Astrocyte of the spinal cord (primary cell): ENCODE measurements at regions not wholly inside any gene's neighbourhood (a gene's known extent, or its start where the extent isn't known, plus 50 kb on each side); places are given as distances from the start of the nearest gene placed in this dataset.

Source experiments
- DNase-seq: peaks from one replicate; pipeline ENCODE4 v3.0.0; 2011; ENCODE audit warnings: low read depth, low spot score
- H3K4me3 ChIP-seq: 2 replicates; pipeline ENCODE4 v1.5.1; 2011; ENCODE audit warnings: low read depth, mild to moderate bottlenecking, low read length, moderate library complexity
- CTCF ChIP-seq: IDR thresholded peaks from 2 replicates; pipeline ENCODE4 v1.5.1; 2012; ENCODE audit warnings: low read depth, mild to moderate bottlenecking, low read length, inconsistent platforms
- in situ Hi-C: cut with HindIII; loops from 2 replicates; pipeline ENCODE4 v1.10.0; 2017; ENCODE audit warnings: low sequenced_read_pairs

- in situ Hi-C loops, result no loop called here
- no peak for TF ChIP-seq CTCF
Measured at GRCh38 chr12:43099691-43100163, 452.3 kb downstream of the ADAMTS20 start.

GRCh38 chr12:43098766-43099550 lies 453.0 kb downstream of the ADAMTS20 start:
- no peak for DNase-seq
- in situ Hi-C loops, result no loop called here
- no peak overlapping the region for H3K4me3 ChIP-seq
- TF ChIP-seq CTCF, result no peak

More at GRCh38 chr12:43099691-43100163, 452.3 kb downstream of the ADAMTS20 start:
- H3K4me3 ChIP-seq, result no peak overlapping the region
- no peak for DNase-seq

GRCh38 chr12:43098071-43098470 lies 453.9 kb downstream of the ADAMTS20 start:
- in situ Hi-C loops, result no loop called here
- H3K4me3 ChIP-seq, result no peak overlapping the region
- DNase-seq, result no peak
- TF ChIP-seq CTCF, result no peak

- TF ChIP-seq CTCF, result no peak
- in situ Hi-C loops, result no loop called here
- DNase-seq, result no peak
Measured at GRCh38 chr12:43097471-43097870, 454.5 kb downstream of the ADAMTS20 start.

GRCh38 chr12:43095669-43096280 lies 456.2 kb downstream of the ADAMTS20 start:
- H3K4me3 ChIP-seq, result no peak overlapping the region
- in situ Hi-C loops, result no loop called here
- TF ChIP-seq CTCF, result no peak
- no peak for DNase-seq

More at GRCh38 chr12:43097471-43097870, 454.5 kb downstream of the ADAMTS20 start:
- H3K4me3 ChIP-seq, result no peak overlapping the region

GRCh38 chr12:43094886-43095575 lies 457.0 kb downstream of the ADAMTS20 start:
- no peak overlapping the region for H3K4me3 ChIP-seq
- in situ Hi-C loops, result no loop called here
- TF ChIP-seq CTCF, result no peak
- no peak for DNase-seq
